HG02840 (cell line): ENCODE measurements at regions not wholly inside any gene's neighbourhood (a gene's known extent, or its start where the extent isn't known, plus 50 kb on each side); places are given as distances from the start of the nearest gene placed in this dataset.

Experiments
- ATAC-seq: cut with Tn5 transposase; IDR thresholded peaks from one replicate; pipeline ENCODE4 v1.9.1; 2021; ENCODE audit warnings: mild to moderate bottlenecking, moderate library complexity, moderate number of reproducible peaks; ENCODE audit not compliant: unreplicated experiment, low FRiP score

DNA sequence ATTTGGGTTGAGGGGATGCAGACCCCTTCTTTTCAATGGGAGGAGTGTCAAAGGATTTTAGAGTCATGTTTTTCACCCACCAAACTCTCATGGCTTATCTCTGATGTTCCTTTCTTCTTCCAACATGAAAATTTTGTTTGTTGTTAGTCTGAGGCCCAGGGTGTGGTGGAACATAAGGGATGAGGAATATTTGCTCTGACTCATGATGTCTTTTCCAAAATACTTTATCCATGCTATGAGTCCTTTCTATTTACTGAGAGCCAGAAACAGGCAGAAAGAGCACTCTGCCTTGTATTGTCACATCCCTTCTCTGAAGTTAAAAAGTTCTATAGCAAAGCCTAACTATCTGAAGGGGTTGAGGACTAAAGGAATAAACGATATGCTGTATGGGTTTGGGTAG, 61.6 kb upstream of the GYPA start:
- no peak for ATAC-seq

DNA sequence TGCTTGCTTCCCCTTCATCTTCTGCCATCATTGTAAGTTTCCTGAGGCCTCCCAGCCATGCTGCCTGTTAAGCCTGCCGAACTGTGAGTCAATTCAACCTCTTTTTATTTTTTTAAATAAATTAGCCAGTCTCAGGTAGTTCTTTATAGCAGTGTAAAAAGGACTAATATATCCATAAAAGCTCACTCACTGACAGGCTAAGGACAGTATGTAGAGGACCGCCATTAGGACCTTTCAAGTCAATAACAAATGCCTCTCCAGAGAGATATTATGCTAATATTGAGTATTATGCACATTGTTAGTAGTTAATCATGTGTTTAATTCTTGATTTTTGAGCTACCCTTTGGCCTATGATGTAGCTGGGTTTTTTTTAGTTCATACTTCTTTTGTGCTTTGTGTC, 62.6 kb upstream of the GYPA start:
- no peak for ATAC-seq

DNA sequence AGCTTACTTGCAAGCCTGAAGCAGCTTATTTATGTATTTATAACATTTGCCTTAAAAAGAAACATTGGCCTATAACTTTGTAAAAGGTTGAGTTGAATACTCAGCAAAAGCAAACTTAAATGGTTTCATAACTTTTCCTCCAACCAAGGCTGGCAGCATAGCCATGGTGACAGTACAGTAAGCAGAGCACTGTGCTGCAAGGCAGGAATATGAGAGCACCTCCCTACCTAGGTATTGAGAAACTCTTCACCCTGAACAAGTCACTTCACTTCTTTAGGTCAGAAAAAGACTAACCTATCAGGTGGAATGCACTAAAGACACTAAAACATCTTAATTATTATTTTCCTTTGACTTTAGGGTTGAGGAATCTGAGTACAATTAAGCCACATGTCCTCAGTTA, 63.9 kb upstream of the GYPA start:
- no peak for ATAC-seq

DNA sequence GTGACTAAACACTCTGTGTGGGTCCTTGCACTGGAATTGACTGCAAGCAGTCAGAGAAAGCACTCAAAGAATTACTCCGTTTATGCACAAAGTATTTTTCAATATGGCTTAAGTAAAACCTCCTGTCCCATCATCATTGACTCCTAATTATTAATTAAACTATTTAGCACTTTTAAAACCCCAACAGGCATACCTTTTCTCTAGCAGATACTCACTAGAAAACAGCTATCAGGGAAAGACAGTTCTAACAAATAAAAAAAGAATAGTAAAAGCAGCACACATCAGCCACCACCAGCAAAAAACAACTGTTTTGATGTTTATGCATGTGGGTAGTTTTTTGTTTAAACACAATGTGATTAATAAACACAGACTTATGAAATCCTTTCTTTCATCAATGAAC, 66.2 kb upstream of the GYPA start:
- no peak for ATAC-seq

DNA sequence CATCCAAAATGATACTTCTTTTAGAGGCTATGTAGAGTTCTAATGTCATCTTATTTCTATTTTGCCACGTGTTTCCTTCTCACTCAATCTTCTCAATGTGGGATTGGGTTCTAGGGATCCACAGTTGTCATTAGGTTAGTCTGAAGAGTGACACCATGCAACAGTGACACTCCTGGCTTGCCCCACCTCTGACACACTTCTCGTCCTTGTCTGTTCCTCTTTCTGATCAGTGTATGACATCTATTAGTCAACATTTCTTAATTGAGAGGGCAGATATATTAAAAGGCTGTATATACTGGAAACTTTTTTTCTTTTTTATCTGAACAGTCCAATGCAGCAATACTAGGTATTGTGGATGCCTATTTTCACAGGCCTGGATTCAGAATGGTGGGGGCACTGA, 67.6 kb upstream of the GYPA start:
- no peak for ATAC-seq

DNA sequence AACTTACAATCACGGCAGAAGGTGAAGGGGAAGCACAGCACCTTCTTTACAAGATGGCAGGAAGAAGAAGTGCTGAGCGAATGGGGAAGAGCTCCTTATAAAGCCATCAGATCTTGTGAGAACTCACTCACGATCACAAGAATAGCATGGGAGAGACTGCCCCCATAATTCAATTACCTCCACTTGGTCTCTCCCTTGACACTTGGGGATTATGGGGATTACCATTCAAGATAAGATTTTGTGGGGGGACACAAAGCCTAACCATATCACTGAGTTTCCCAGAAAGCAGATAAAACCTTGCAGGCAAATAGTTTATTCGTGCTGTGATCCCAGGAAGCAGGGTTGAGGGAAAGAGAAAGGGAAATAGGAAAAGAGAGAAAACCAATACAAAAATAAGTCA, 69.0 kb upstream of the GYPA start:
- ATAC-seq: no peak

DNA sequence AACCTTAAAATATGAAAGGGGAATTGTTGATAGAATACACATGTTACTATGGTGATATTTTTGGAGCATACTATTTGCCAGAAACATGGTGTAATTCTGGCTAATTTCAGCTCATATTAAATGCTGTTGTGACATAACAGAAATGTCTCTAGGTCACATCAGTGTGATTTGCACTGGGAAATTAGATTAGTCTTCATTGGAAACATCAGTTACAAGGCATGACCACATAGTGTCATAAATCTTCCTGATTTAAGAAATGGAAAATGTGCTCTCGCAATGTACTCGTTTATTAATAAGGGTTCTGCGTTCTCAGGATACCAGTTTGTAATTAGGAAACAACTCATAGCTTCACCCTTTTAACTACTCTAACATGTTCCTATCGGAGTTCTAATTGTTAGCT, 72.9 kb upstream of the GYPA start:
- ATAC-seq: no peak

DNA sequence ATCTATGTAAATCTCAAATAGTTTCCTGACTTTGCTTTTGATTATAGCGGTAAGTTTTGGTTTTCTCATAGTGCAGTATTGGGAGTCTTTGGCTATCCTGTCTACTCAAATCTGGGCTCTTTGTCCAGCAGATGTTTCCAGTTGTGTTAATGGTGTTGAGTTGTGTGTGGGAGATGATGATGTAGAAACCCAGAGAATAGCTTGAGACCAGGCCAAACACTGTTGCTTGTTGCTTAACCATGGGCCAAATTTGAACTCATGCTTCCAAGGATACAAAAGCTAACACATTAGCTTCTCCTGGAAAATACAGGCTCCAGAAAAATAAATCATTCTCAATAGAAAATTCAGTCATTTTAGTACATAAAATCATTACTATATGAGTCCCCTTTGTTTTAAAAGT, 82.6 kb upstream of the GYPA start:
- no peak for ATAC-seq

DNA sequence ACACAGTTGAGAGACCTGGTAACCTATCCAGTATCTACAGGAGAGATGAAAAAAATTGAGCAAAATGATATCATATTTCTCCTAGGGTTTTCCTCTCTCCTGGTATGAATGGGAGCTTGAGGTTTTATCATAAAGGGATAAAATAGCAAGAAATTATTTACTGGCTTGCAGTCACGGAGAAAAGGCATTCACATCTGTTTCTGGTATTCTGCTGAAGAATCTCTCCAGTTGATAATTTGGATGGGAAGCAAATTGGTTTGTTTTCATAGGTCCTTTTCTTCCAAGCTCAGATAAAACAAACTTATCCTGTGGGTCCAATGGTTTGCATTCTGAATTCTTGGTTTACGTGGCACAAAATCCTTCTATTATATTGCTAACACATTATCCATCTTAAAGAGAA, 83.1 kb upstream of the GYPA start:
- ATAC-seq: no peak

DNA sequence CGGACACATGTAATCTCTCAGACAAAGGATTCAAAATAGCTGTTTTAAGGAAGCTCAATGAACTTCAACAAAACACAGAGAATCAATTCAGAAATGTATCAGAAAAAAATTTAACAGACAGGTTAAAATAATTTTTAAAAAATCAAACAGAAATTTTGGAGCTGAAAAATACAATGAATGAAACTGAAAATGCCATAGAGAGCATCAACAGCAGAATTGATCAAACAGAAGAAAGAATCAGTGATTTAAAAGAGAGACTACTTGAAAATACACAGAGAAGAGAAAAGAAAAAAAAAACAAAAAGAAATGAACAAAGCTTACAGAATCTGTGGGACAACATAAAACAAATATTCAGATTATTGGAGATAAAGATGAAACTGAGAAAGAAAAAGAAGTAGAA, 118.8 kb upstream of the GYPA start:
- ATAC-seq: no peak

DNA sequence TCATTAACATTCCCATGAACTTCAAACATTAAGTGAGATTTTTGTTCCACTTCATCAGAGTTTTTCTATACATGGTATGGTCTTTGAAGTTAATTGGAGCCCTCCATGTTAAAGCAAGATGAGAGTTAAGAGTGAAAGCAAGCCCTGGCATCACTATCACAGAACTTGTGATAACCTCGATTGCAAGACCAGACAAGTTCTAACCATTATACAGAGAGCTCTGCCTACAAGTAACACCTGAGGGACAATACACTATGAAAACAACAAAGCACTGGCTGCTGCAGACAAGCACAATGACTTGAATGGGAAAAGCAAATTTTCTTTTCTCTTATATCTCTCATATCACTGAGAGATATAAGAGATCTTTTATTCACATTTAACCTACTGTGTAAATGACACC, 126.6 kb upstream of the GYPA start:
- ATAC-seq: no peak

DNA sequence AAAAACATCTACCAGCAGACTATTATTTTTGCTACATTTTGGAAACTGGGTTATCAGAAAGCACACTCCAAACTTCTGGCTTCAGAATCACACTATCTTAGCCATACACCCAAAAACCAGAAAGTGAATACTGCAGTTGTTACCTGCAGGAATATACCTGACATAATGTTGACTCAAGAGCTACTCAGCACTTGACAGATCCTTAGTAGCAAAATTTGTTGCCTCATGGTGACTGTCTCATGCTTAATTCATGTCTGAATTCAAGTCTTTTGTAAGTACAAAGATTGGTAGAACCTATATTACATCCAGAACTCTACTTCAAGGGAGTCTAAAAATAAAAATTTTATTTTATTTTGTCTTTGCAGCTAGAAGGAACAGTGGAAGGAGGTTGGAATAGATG, 140.2 kb upstream of the GYPA start:
- no peak for ATAC-seq

DNA sequence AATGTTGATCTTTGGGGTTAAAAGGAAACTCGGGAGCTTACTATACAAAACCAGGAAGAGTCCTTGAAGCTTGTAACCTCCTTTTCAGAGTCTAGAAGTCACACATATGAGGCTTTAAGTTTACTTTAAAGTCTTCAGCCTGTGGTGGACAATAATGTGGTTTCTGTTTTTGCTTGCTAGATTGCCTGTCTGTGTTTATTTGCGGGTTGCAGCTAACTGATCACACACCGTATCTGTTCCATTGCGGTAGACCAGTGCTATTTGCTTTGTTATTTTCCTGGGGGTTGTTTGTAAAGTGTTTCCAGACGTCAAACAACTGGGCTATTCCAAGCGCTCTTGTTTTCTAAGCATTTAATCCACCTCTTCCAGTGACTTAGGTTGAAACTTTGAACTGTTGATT, 143.0 kb upstream of the GYPA start:
- ATAC-seq: no peak

DNA sequence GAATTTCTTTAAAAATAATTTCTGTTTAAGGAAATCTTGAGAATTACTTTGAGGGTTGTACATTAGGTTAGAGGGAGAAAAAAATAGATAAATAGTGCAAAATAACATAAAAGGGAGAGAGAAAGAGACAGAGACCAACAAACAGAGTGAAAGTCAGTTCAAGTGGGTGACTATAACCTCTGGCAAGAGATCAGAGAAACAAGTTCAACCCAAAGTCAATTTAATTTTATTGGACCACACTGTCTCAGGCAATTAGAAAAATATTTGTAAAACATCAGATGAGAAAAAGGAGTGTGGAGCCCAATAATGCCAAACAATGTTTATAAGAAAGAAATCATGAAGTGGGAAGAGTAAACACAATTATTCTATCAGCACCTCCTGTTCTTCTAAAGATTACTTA, 143.5 kb upstream of the GYPA start:
- no peak for ATAC-seq

DNA sequence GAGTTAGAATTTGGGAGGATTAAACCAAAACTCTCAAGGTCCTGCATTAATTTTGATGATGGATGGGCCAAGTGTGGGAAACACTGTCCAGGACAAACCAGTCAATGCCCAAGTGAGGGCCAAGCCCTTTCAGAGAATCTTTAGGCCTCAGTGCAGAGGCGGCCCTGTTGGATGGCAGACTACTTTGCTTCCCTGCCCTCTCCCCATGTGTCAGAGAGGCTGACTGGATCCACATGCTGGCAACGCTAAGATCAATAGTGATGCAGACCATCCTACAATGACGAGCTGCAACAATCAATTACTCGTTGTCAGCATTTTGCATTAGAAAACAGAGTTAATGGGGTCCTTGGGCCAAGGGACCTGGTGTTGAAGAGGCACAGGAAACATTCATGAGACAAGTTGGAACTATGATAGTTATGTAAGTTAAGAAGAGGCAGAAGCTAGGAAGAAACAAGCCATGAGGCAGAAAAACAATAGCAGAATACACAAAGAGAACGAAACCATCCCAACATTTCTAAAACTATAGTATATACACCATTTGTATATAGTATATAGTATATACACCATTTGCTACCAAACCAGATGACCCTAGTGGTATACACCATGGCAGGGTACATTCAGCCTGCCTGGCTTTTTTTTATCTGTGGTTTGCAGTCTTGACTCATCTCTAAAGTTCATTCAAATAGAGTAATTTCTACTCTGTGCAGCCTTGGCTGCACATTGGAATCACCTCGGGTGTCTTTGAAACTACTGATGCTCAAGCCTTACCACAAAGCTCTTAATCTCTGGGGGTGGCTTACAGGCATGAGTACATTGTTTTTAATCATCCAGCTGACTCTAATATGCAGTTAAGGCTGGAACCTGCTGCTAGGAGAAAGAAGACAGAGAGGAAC, 147.7 kb upstream of the GYPA start:
- ATAC-seq: no peak

DNA sequence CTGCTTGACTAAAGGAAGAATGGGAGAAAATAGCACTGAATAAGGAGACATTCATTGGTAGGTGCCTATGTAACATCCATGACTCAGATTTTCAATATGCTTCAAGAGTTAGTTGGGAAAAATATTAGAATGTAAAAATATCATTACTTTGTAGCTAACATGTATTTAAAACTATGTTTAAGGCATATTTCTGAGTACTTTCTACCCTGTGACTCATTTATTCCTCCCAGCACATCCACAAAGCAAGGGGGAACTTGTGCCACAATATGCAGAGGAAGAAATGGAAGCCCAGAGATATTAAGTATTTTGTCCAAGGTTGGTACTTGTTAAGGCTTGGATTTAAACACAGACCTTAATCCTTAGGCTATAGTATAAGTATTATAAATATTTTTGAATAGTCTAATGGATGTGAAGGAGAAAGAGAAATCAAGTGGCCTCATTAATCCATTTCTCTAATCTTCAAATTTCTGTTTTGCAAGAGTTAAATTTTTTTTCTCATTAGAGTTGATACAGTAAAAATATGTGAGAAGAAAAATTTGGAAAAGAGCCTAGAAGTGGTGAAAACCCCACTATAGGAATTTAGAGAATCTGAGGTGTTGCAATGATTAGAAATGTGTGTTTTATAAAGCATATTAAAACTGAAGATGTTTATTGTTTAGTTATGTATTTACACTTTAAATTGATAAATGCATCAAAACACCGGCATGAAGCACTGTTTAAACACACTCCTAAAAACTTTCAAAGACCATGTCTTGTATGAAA, 149.3 kb upstream of the GYPA start:
- ATAC-seq: no peak

DNA sequence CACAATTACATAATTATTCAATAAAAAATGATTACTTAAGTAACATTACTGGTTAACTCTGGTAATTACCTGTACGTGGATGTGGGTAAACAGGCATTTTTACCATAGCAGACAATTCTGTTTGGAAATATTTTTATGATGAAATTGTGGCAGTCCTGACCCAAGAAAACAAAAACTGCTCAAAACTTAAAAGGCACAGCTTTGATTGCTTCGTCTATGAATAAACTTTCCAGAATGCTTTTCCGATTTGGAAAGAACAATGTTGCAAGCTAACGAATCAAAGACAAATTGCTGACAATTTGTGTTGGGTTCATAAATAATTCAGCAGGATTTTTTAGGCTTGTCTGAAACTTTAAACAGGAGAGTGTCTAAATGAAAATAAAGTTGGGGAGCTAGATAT, 150.6 kb upstream of the GYPA start:
- no peak for ATAC-seq

DNA sequence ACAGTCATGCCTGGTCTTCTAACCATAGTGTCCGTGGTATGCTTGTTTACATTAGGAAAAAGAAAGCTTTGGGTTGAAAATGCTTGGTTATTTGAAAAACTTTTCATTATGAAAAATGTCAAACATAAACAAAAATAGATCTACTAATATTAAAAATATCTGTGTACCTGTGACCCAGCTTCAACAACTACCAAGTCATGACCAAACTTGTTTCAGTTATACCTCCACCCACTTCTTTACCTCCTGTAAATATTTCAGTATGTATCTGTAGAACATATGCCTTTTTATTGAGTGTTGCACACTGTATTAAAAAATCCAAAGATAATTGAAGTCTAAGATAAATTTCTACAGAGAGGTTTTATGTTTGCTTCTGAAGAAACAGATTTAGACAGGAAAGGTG, 153.7 kb upstream of the GYPA start:
- ATAC-seq: no peak

DNA sequence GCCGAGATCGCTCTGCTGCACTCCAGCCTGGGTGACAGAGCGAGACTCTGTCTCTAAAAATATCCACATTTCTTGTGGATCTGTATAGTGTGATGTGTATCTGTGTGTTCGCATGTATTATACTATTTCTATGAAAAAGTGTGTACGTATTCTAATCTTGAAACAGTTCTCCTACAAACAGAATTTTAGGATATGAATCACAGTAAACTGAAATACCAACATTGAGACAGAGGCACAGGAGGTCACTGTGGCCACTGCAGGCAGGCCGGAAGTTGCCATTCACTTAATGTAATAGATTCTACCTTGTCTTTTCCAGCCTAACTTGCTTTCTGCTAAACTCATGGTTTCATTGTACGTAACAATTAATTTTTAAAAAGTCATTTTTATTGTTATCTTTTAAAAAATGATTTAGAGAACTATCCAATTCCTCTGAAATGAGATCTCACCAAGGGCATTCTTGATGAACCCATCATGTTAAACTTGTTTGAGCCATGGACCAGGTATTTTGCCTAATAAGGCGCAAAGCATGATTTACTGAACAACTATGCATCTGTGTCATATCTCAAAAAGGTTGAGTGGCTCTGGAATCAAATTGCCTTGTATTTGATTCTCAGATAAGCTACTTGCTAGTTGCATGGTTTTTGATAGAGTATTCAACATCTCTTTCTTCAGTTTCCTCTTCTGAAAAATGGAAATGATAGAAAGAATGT, 154.9 kb upstream of the GYPA start:
- no peak for ATAC-seq

DNA sequence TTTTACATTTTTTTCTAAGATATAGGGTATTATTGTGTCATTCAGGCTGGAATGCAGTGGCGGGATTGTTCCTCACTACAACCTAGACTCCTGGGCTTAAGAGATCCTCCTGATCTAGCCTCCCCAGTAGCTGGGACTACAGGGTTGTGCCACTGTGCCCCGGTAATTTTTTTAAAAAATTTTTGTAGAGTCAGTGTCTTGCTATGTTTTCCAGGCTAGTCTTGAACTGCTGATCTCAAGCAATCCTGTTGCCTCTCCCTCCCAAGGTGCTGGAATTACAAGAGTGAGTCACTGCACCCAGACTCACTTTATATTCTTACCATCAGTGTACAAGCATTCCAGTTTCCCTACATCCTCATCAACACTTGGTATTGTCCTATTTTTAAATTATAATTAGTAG, 156.4 kb upstream of the GYPA start:
- ATAC-seq: no peak

DNA sequence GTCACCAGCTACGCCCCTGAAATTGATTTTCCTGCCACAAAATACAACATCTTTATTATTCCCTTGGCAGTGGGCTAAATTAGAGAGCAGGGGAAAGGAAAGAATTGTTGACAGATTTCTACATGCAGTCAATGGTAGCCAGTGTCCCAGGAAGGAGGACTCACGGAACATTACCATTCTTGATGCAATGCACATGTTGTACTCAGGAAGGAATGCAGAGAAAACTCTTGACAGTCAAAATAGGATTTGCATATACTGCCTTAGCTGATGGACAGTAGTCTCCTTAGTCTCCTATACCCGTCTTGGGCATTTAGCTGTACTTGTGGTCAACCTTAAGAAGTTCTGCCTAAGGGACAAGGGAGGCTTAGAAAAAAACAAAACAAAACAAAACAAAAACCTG, 158.0 kb upstream of the GYPA start:
- no peak for ATAC-seq
